ENCODE measurements at regions not wholly inside any gene's neighbourhood (a gene's known extent, or its start where the extent isn't known, plus 50 kb on each side); places are given as distances from the start of the nearest gene placed in this dataset.

- TF ChIP-seq MAX (IDR thresholded peaks at IDR 0.05), result no peak
- TF ChIP-seq CREB1 (IDR thresholded peaks at IDR 0.05; ENCODE audit: low read depth), result no peak
- no peak for TF ChIP-seq NFIC (IDR thresholded peaks at IDR 0.05)
- TF ChIP-seq ZBTB7A (IDR thresholded peaks at IDR 0.05; ENCODE audit: low read depth), result no peak
- TF ChIP-seq YY1 (IDR thresholded peaks at IDR 0.05; ENCODE audit: low read depth), result no peak
- TF ChIP-seq FOXM1 (IDR thresholded peaks at IDR 0.05; ENCODE audit: borderline replicate concordance, low read depth), result no peak
- TF ChIP-seq REST (IDR thresholded peaks at IDR 0.05; ENCODE audit: low read depth), result no peak
- TF ChIP-seq EP300 (IDR thresholded peaks at IDR 0.05; ENCODE audit: borderline replicate concordance), result no peak
- no peak for TF ChIP-seq RAD21 (IDR thresholded peaks at IDR 0.05; ENCODE audit: low read depth)
- no peak for TF ChIP-seq TAF1 (IDR thresholded peaks at IDR 0.05; ENCODE audit: low read depth)
- TF ChIP-seq TEAD4 (IDR thresholded peaks at IDR 0.05), result no peak
- TF ChIP-seq CEBPB (IDR thresholded peaks at IDR 0.05), result no peak
- TF ChIP-seq USF1 (IDR thresholded peaks at IDR 0.05), result no peak
- TF ChIP-seq EGR1 (IDR thresholded peaks at IDR 0.05), result no peak
- TF ChIP-seq TCF12 (IDR thresholded peaks at IDR 0.05; ENCODE audit: low read depth), result no peak
Measured at GRCh38 chr7:41592794-41593193, 110.1 kb downstream of the INHBA start.

GRCh38 chr7:41592236-41592635, 110.7 kb downstream of the INHBA start:
- no peak for TF ChIP-seq YY1 (IDR thresholded peaks at IDR 0.05; ENCODE audit: low read depth)
- TF ChIP-seq FOXM1 (IDR thresholded peaks at IDR 0.05; ENCODE audit: borderline replicate concordance, low read depth), result no peak
- TF ChIP-seq MAX (IDR thresholded peaks at IDR 0.05), result no peak
- TF ChIP-seq RAD21 (IDR thresholded peaks at IDR 0.05; ENCODE audit: low read depth), result no peak
- no peak for TF ChIP-seq TEAD4 (IDR thresholded peaks at IDR 0.05)
- TF ChIP-seq REST (IDR thresholded peaks at IDR 0.05; ENCODE audit: low read depth), result no peak
- TF ChIP-seq EP300 (IDR thresholded peaks at IDR 0.05; ENCODE audit: borderline replicate concordance), result no peak
- no peak for TF ChIP-seq CEBPB (IDR thresholded peaks at IDR 0.05)
- TF ChIP-seq USF1 (IDR thresholded peaks at IDR 0.05), result no peak
- TF ChIP-seq TCF12 (IDR thresholded peaks at IDR 0.05; ENCODE audit: low read depth), result no peak
- no peak for TF ChIP-seq EGR1 (IDR thresholded peaks at IDR 0.05)
- no peak for TF ChIP-seq ZBTB7A (IDR thresholded peaks at IDR 0.05; ENCODE audit: low read depth)
- TF ChIP-seq NFIC (IDR thresholded peaks at IDR 0.05), result no peak
- no peak for TF ChIP-seq CREB1 (IDR thresholded peaks at IDR 0.05; ENCODE audit: low read depth)
- no peak for TF ChIP-seq TAF1 (IDR thresholded peaks at IDR 0.05; ENCODE audit: low read depth)

- no peak for TF ChIP-seq REST (IDR thresholded peaks at IDR 0.05; ENCODE audit: low read depth)
- TF ChIP-seq TEAD4 (IDR thresholded peaks at IDR 0.05), result no peak
- no peak for TF ChIP-seq RAD21 (IDR thresholded peaks at IDR 0.05; ENCODE audit: low read depth)
Measured at GRCh38 chr7:41590986-41591385, 111.9 kb downstream of the INHBA start.

- TF ChIP-seq FOXM1 (IDR thresholded peaks at IDR 0.05; ENCODE audit: borderline replicate concordance, low read depth) (no peak), TEAD4 (IDR thresholded peaks at IDR 0.05) (no peak), RAD21 (IDR thresholded peaks at IDR 0.05; ENCODE audit: low read depth) (no peak), EP300 (IDR thresholded peaks at IDR 0.05; ENCODE audit: borderline replicate concordance) (no peak), CEBPB (IDR thresholded peaks at IDR 0.05) (no peak), EGR1 (IDR thresholded peaks at IDR 0.05) (no peak), MAX (IDR thresholded peaks at IDR 0.05) (no peak)
Measured at GRCh38 chr7:41588341-41588740, 114.5 kb downstream of the INHBA start.

All from Ishikawa (cell line).